H1 (cell line): ENCODE measurements at regions not wholly inside any gene's neighbourhood (a gene's known extent, or its start where the extent isn't known, plus 50 kb on each side); places are given as distances from the start of the nearest gene placed in this dataset.

Experiments used
- CTCF ChIA-PET: fragments of 300-600 bp; sonication (Branson Sonifier 250); formaldehyde crosslinking; loops from one replicate; lab custom pipeline; 2021; ENCODE audit not compliant: partially characterized antibody; lab: Charles Lee
- POLR2A ChIA-PET: fragments of 300-600 bp; sonication (Branson Sonifier 250); formaldehyde crosslinking; loops from one replicate; lab custom pipeline; 2021; ENCODE audit warnings: inconsistent platforms; ENCODE audit not compliant: partially characterized antibody; lab: Charles Lee
- DNase-seq, 2 experiments: peaks; one replicate each; pipeline versions ENCODE4 v3.0.0 to v3.0.0-alpha.2; 2010 to 2022; ENCODE audit warnings: low spot score in 2 of 2, low read depth in 1 of 2, mixed read lengths in 1 of 2
- FAIRE-seq: peaks from 2 replicates; lab custom pipeline; 2011; peaks lifted over from hg19 to GRCh38; lab: Jason Lieb, UNC
- H2AFZ ChIP-seq: 2 replicates; pipeline ENCODE4 v1.8.1; 2012; ENCODE audit warnings: low read length, inconsistent platforms
- H2AK5ac ChIP-seq: 2 replicates; pipeline ENCODE4 v1.6.1; 2013; ENCODE audit warnings: low read depth, low read length
- H2BK120ac ChIP-seq: replicated peaks from 2 replicates; pipeline ENCODE3; 2013; ENCODE audit warnings: low read depth, low read length, inconsistent platforms
- H2BK12ac ChIP-seq: 2 replicates; pipeline ENCODE4 v1.6.1; 2013; ENCODE audit warnings: low read depth, low read length
- H2BK15ac ChIP-seq: 2 replicates; pipeline ENCODE4 v1.6.1; 2013; ENCODE audit warnings: low read length
- H2BK20ac ChIP-seq: 2 replicates; pipeline ENCODE4 v1.6.1; 2013; ENCODE audit warnings: low read length
- H2BK5ac ChIP-seq: 2 replicates; pipeline ENCODE4 v1.6.1; 2013; ENCODE audit warnings: low read depth, low read length
- H3K14ac ChIP-seq: 2 replicates; pipeline ENCODE4 v1.6.1; 2013; ENCODE audit warnings: inconsistent platforms; ENCODE audit not compliant: insufficient read length
- H3K18ac ChIP-seq: 2 replicates; pipeline ENCODE4 v1.6.1; 2013; ENCODE audit warnings: low read length; ENCODE audit errors: extremely low read depth
- H3K23ac ChIP-seq: 2 replicates; pipeline ENCODE4 v1.6.1; 2013; ENCODE audit warnings: inconsistent platforms; ENCODE audit not compliant: insufficient read length
- H3K23me2 ChIP-seq: 2 replicates; pipeline ENCODE4 v1.6.1; 2013; ENCODE audit warnings: low read depth, low read length
- H3K27ac ChIP-seq: 2 replicates; pipeline ENCODE4 v1.6.1; 2011; ENCODE audit warnings: low read depth, low read length, inconsistent platforms
- H3K27me3 ChIP-seq, 4 experiments: replicated peaks in 1 of 4; 1 replicate in 1 of 4; 2 replicates in 3 of 4; pipeline versions ENCODE4 v1.6.1 to v1.8.1; 2011 to 2013; ENCODE audit warnings: low read length in 3 of 4, mild to moderate bottlenecking in 3 of 4, inconsistent platforms in 2 of 4, mixed read lengths in 2 of 4, moderate library complexity in 1 of 4; ENCODE audit not compliant: control insufficient read depth in 3 of 4, insufficient read depth in 3 of 4; ENCODE audit errors: extremely low read depth in 1 of 4
- H3K36me3 ChIP-seq, 4 experiments: 2 replicates each; pipeline versions ENCODE4 v1.6.1 to v1.8.1; 2011 to 2013; ENCODE audit warnings: mild to moderate bottlenecking in 4 of 4, low read length in 3 of 4, moderate library complexity in 2 of 4, control low read depth in 1 of 4, inconsistent platforms in 1 of 4; ENCODE audit not compliant: insufficient read depth in 4 of 4, control insufficient read depth in 2 of 4
- H3K4ac ChIP-seq: replicated peaks from 2 replicates; pipeline ENCODE3; 2013; ENCODE audit warnings: low read length, low read depth, mixed read lengths, inconsistent platforms; ENCODE audit not compliant: insufficient read length
- H3K4me1 ChIP-seq, 4 experiments: replicated peaks in 1 of 4; 1 replicate in 1 of 4; 2 replicates in 3 of 4; pipeline versions ENCODE4 v1.6.1 to v1.8.1; 2011 to 2013; ENCODE audit warnings: low read length in 3 of 4, inconsistent platforms in 2 of 4, mixed read lengths in 1 of 4; ENCODE audit not compliant: insufficient read depth in 4 of 4, control insufficient read depth in 3 of 4
- H3K4me2 ChIP-seq, 2 experiments: 2 replicates each; pipeline versions ENCODE4 v1.6.1 to v1.8.1; 2011 to 2013; ENCODE audit warnings: low read depth in 2 of 2, low read length in 2 of 2, control low read depth in 1 of 2, inconsistent platforms in 1 of 2, mild to moderate bottlenecking in 1 of 2; ENCODE audit not compliant: insufficient read depth in 1 of 2
- H3K4me3 ChIP-seq, 4 experiments: fragments of 200-600, 300-600 bp in 1 of 4; sonication (generic), shearing (Covaris generic), sonication (Bioruptor Twin) in 1 of 4; 2 replicates each; pipeline versions ENCODE4 v1.5.1 to v1.8.1; 2011 to 2016; ENCODE audit warnings: low read length in 4 of 4, low read depth in 3 of 4, control low read depth in 2 of 4, inconsistent platforms in 2 of 4, mild to moderate bottlenecking in 2 of 4, mixed read lengths in 1 of 4, moderate library complexity in 1 of 4; ENCODE audit not compliant: insufficient read depth in 2 of 4; ENCODE audit errors: extremely low read depth in 1 of 4
- H3K56ac ChIP-seq: replicated peaks from 2 replicates; pipeline ENCODE3; 2013; ENCODE audit warnings: low read depth, mild to moderate bottlenecking, mixed read lengths, low read length, inconsistent platforms; ENCODE audit not compliant: insufficient read length
- H3K79me1 ChIP-seq: 2 replicates; pipeline ENCODE4 v1.6.1; 2013; ENCODE audit warnings: low read depth, low read length, control low read depth
- H3K79me2 ChIP-seq, 2 experiments: 2 replicates each; pipeline versions ENCODE4 v1.6.1 to v1.8.1; 2012 to 2013; ENCODE audit warnings: low read length in 2 of 2, mild to moderate bottlenecking in 2 of 2, inconsistent platforms in 1 of 2; ENCODE audit not compliant: insufficient read depth in 2 of 2, control insufficient read depth in 1 of 2
- H3K9ac ChIP-seq, 4 experiments: replicated peaks in 1 of 4; 1 replicate in 1 of 4; 2 replicates in 3 of 4; pipeline versions ENCODE4 v1.6.1 to v1.8.1; 2011 to 2013; ENCODE audit warnings: low read depth in 3 of 4, low read length in 3 of 4, control low read depth in 2 of 4, mild to moderate bottlenecking in 2 of 4, moderate library complexity in 2 of 4, inconsistent platforms in 1 of 4; ENCODE audit errors: extremely low read depth in 1 of 4
- H3K9me3 ChIP-seq, 2 experiments: 2 replicates each; pipeline versions ENCODE4 v1.6.1 to v1.8.1; 2012 to 2013; ENCODE audit warnings: mild to moderate bottlenecking in 2 of 2, moderate library complexity in 2 of 2, control low read depth in 1 of 2, inconsistent platforms in 1 of 2, low read depth in 1 of 2, low read length in 1 of 2, mixed read lengths in 1 of 2; ENCODE audit not compliant: insufficient read depth in 2 of 2
- H4K20me1 ChIP-seq, 2 experiments: replicated peaks in 1 of 2; 2 replicates each; pipeline versions ENCODE3 to v1.8.1; 2011 to 2013; ENCODE audit warnings: inconsistent platforms in 2 of 2, low read length in 2 of 2, mild to moderate bottlenecking in 1 of 2; ENCODE audit not compliant: insufficient read depth in 2 of 2, control insufficient read depth in 1 of 2
- H4K5ac ChIP-seq: 2 replicates; pipeline ENCODE4 v1.6.1; 2013; ENCODE audit warnings: low read length, low read depth, mixed read lengths, inconsistent platforms; ENCODE audit not compliant: insufficient read length
- H4K8ac ChIP-seq: 2 replicates; pipeline ENCODE4 v1.8.0; 2013; ENCODE audit warnings: mild to moderate bottlenecking, moderate library complexity, low read length, inconsistent platforms; ENCODE audit not compliant: insufficient read depth; ENCODE audit errors: extremely low read depth
- H4K91ac ChIP-seq: replicated peaks from 2 replicates; pipeline ENCODE3; 2013; ENCODE audit warnings: low read length, mixed read lengths, inconsistent platforms; ENCODE audit not compliant: insufficient read length
- CBX8 ChIP-seq: fragments of 300-800, 300-1000 bp; sonication (generic); IDR thresholded peaks from 2 replicates; pipeline ENCODE4 v1.7.1; 2016; ENCODE audit warnings: low read depth, low read length, borderline replicate concordance
- CEBPB ChIP-seq: IDR thresholded peaks from 2 replicates; pipeline ENCODE4 v1.6.1; 2012; ENCODE audit warnings: low read depth, low read length
- EZH2 ChIP-seq: fragments of 200-600 bp; sonication (generic); IDR thresholded peaks from 2 replicates; pipeline ENCODE4 v1.7.1; 2012; ENCODE audit warnings: low read depth, mild to moderate bottlenecking, moderate library complexity, low read length, inconsistent platforms; ENCODE audit not compliant: severe bottlenecking
- KDM1A ChIP-seq: fragments of 200-600, 300-600 bp; sonication (generic); IDR thresholded peaks from 2 replicates; pipeline ENCODE4 v1.7.1; 2016; ENCODE audit warnings: mild to moderate bottlenecking, low read length, borderline replicate concordance
- NRF1 ChIP-seq: IDR thresholded peaks from 2 replicates; pipeline ENCODE4 v1.6.1; 2011; ENCODE audit warnings: mild to moderate bottlenecking, low read depth, low read length, improper control_type of control experiment
- POLR2AphosphoS5 ChIP-seq: IDR thresholded peaks from 2 replicates; pipeline ENCODE4 v1.6.1; 2011; ENCODE audit warnings: low read depth, low read length
- RAD21 ChIP-seq, 2 experiments: IDR thresholded peaks in 1 of 2; conservative IDR thresholded peaks in 1 of 2; 2 replicates each; pipeline ENCODE4 v1.6.1; 2011; ENCODE audit warnings: low read depth in 2 of 2, low read length in 2 of 2, improper control_type of control experiment in 1 of 2, inconsistent platforms in 1 of 2, mild to moderate bottlenecking in 1 of 2, moderate library complexity in 1 of 2
- SIN3A ChIP-seq, 2 experiments: IDR thresholded peaks in 1 of 2; conservative IDR thresholded peaks in 1 of 2; 2 replicates each; pipeline ENCODE4 v1.6.1; 2011 to 2012; ENCODE audit warnings: low read length in 2 of 2, improper control_type of control experiment in 1 of 2, low read depth in 1 of 2, mild to moderate bottlenecking in 1 of 2
- SIX5 ChIP-seq: IDR thresholded peaks from 2 replicates; pipeline ENCODE4 v1.6.1; 2011; ENCODE audit warnings: mild to moderate bottlenecking, low read depth, low read length
- SP1 ChIP-seq: IDR thresholded peaks from 2 replicates; pipeline ENCODE4 v1.6.1; 2011; ENCODE audit warnings: low read depth, low read length
- SUZ12 ChIP-seq: fragments of 200-600 bp; sonication (generic); IDR thresholded peaks from 2 replicates; pipeline ENCODE4 v1.6.1; 2012; ENCODE audit warnings: mild to moderate bottlenecking, inconsistent platforms, low read length, moderate library complexity, mixed read lengths
- TCF12 ChIP-seq: IDR thresholded peaks from 2 replicates; pipeline ENCODE4 v1.6.1; 2011; ENCODE audit warnings: low read depth, mild to moderate bottlenecking, low read length
- ZNF274 ChIP-seq: IDR thresholded peaks from 2 replicates; pipeline ENCODE4 v1.7.0; 2012; ENCODE audit warnings: low read length, borderline replicate concordance; ENCODE audit errors: extremely low read depth
- WGBS, 2 experiments: shearing (Covaris generic) in 1 of 2; methylation state at CpG; one replicate each; pipeline versions ENCODE4 v1.1.6 to v1.1.7; 2013 to 2015; ENCODE audit warnings: low lambda C conversion rate in 2 of 2, mixed read lengths in 2 of 2, inconsistent platforms in 1 of 2, low coverage in 1 of 2, missing lambda C conversion rate in 1 of 2; ENCODE audit not compliant: insufficient replicate concordance in 2 of 2, insufficient coverage in 1 of 2, insufficient read length in 1 of 2; ENCODE audit errors: extremely low coverage in 1 of 2, missing lambda C conversion rate in 1 of 2; 5-methylcytosine and 5-hydroxymethylcytosine counted together
- TF ChIP-seq, protein P1 (sequence below): IDR thresholded peaks from 2 replicates; pipeline ENCODE4 v1.6.1; 2012; ENCODE audit warnings: low read length, inconsistent platforms

DNA sequence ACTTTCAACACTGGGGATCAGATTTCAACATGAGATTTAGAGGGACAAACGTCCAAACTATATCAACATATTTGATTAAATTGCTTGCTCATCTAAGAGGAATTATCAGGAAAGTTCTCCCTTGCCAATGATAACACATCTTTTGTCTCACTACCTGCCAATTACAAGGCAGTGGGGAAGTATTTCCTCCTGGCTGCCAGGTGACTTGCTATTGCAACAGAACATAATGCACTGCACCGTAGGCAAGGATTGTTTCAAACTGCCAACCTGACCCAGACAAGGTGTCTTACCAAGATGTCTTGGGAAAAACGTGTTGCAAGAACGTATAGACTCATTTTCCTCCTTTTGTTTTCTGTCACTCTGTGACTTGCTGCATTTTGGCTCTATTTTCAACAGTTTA is 711.6 kb downstream of the METTL15 start:
- H2AK5ac ChIP-seq: no peak overlapping the region
- no peak overlapping the region for H2BK120ac ChIP-seq
- H4K8ac ChIP-seq: no peak overlapping the region
- no peaks in the 10 kb centered on the region for H3K23me2 ChIP-seq
- no peak overlapping the region for H3K4ac ChIP-seq
- H3K4me1 ChIP-seq: no peaks in the 10 kb centered on the region
- H4K20me1 ChIP-seq: no peaks in the 10 kb centered on the region
- H3K9me3 ChIP-seq: 0 out of 4 replicates have a peak, but pooled peaks cover 0 to 2% of the 10 kb centered on the region in 2 experiments
- no peaks in the 10 kb centered on the region for H3K27me3 ChIP-seq
- H3K36me3 ChIP-seq: no peaks in the 10 kb centered on the region
- peak overlapping the region; percentile 36 for H2AFZ ChIP-seq
- no peak overlapping the region for H3K9ac ChIP-seq
- FAIRE-seq (no peak), DNase-seq (no peak)
- no peak overlapping the region for H4K5ac ChIP-seq
- no peak overlapping the region for H3K14ac ChIP-seq
- H3K4me2 ChIP-seq: no peak overlapping the region
- no peak overlapping the region for H3K18ac ChIP-seq
- H2BK5ac ChIP-seq: no peak overlapping the region
- H2BK20ac ChIP-seq: no peak overlapping the region
- H3K56ac ChIP-seq: no peak overlapping the region
- H3K79me1 ChIP-seq: no peaks in the 10 kb centered on the region
- no peak overlapping the region for H3K4me3 ChIP-seq
- H2BK12ac ChIP-seq: no peak overlapping the region
- no peak overlapping the region for H3K23ac ChIP-seq
- 84% methylated on average over 4 of the region's 4 CpGs; no CpG with 5 or more reads in 1 of the 2 experiments for WGBS, 2 experiments
- ChIA-PET CTCF (no interaction called here), POLR2A (no interaction called here)
- no peak overlapping the region for H2BK15ac ChIP-seq
- H3K79me2 ChIP-seq: no peaks in the 10 kb centered on the region
- H4K91ac ChIP-seq: no peak overlapping the region
- no peak overlapping the region for H3K27ac ChIP-seq
- TF ChIP-seq SIX5 (no peak), NRF1 (no peak), RAD21 (IDR thresholded peaks at IDR 0.05 in 1 of 2, conservative IDR thresholded peaks at IDR 0.05 in 1 of 2; ENCODE audit: low read depth in 2 of 2, low read length in 2 of 2) (no peak), SUZ12 (no peak), SIN3A (conservative IDR thresholded peaks at IDR 0.05 in 1 of 2, IDR thresholded peaks at IDR 0.05 in 1 of 2; ENCODE audit: low read depth in 1 of 2, low read length in 2 of 2) (no peak), POLR2AphosphoS5 (no peak), CBX8 (no peak), SP1 (no peak), ZNF274 (no peak), CEBPB (no peak), TCF12 (no peak), EZH2 (no peak), KDM1A (no peak)
- TF ChIP-seq, protein P1, sequence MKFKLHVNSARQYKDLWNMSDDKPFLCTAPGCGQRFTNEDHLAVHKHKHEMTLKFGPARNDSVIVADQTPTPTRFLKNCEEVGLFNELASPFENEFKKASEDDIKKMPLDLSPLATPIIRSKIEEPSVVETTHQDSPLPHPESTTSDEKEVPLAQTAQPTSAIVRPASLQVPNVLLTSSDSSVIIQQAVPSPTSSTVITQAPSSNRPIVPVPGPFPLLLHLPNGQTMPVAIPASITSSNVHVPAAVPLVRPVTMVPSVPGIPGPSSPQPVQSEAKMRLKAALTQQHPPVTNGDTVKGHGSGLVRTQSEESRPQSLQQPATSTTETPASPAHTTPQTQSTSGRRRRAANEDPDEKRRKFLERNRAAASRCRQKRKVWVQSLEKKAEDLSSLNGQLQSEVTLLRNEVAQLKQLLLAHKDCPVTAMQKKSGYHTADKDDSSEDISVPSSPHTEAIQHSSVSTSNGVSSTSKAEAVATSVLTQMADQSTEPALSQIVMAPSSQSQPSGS: no peak
